Stimulated activated CD4-positive, alpha-beta T cell treated with anti-CD3 and anti-CD28 coated beads, Interleukin-12 subunit alpha, Interleukin-12 subunit beta, amount 100 ng/mL, for 48 hours (primary cell): ENCODE measurements at regions not wholly inside any gene's neighbourhood (a gene's known extent, or its start where the extent isn't known, plus 50 kb on each side); places are given as distances from the start of the nearest gene placed in this dataset.

Experiments
- DNase-seq, 3 donors: peaks; one replicate each; pipeline ENCODE4 v3.0.0-alpha.2; 2020; ENCODE audit warnings: low read depth in 2 of 3, low spot score in 1 of 3

GRCh38 chr9:135336722-135337527, 142.7 kb upstream of the PPP1R26 start:
- no peak for DNase-seq

- DNase-seq, result no peak
These were observed 141.0 kb upstream of the PPP1R26 start for GRCh38 chr9:135338546-135338945.

DNA sequence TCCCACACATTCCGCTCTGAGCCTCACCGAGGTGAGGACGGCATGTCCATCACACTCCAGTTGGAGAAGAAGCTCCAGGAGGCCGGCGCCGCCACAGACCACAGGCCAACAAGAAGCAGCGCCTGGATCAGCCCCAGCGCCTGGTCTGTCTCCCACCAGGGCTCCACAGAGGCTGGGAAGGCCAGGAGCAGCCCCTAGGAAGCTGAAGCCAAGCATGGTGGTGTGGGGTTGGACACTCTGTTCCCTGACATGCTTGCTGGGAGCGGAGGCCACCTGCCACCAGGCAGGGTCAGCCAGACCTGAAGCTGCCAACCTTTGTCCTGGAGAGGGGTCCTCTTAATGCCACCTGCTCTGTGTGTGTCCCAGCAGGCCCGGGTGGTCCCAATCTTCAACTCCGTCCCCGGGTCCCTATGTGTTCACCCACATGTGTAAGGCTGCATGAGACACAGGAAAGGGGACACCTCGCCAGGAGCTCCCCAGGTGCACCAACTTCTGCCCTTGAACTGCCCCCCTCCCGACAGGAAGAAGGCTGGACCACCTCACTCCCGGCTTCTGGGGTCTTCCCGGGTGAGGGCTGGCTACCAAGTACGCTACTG, 140.1 kb upstream of the PPP1R26 start:
- DNase-seq, result no peak

DNA sequence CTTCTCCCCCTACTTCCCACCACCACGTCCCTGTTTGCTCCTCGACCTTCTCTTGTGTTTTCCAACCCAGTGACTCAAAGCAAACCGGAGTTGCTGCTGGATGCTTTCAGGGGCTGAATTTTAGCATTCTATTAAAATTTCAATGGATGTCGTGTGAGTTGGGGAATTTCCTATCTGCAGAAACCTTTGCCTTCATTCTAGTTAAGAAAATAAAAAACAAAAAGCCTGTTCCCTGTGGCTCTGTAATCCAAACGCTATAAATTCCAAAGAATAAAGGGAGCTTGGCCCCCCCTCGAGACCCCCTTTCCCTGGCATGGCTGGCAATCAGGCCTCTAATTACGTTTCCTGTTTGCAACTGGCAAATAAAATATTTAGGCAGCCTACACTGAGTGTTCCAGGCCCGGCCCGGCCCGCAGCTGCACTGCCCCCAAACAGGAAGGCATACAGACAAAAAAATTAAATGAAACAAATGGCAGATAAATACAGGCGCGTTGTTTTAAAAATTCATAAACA, 139.4 kb upstream of the PPP1R26 start:
- no peak for DNase-seq

DNA sequence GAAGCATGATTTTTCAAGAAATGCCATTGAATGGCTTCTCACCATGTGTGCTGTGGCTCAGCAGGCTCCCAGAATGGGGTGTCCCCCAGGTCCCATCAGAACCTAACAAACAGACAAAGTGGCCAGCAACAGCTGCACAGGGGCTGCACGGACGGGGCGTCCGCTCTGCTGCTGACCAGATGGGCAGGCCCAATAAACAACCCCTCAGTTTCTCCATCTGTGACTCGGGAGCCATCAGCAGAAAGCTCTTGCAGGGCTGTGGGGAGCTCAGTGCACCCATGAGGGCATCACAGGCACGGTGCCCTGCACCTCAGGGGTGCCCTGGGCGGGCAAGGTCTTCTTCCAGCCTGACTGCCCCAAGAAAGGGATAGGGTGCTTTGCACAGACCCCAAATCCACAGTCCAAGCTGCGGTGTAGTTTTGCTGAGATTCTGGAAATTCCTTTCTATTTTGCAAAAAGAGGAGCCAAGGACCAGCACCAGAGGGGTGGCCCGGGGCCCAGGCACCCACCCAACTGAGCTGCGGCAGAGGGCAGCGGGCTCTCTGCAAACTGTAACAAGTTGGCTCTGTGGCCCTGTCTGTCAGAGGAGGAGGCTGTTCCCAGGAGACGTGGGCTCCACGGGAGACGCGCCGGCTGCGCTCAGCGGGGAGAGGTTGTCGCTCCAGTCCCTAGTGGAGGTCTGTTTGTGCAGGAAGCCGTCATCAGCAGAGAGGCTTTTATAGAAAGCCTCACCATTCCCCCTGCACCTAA, 138.7 kb upstream of the PPP1R26 start:
- DNase-seq, result no peak

DNA sequence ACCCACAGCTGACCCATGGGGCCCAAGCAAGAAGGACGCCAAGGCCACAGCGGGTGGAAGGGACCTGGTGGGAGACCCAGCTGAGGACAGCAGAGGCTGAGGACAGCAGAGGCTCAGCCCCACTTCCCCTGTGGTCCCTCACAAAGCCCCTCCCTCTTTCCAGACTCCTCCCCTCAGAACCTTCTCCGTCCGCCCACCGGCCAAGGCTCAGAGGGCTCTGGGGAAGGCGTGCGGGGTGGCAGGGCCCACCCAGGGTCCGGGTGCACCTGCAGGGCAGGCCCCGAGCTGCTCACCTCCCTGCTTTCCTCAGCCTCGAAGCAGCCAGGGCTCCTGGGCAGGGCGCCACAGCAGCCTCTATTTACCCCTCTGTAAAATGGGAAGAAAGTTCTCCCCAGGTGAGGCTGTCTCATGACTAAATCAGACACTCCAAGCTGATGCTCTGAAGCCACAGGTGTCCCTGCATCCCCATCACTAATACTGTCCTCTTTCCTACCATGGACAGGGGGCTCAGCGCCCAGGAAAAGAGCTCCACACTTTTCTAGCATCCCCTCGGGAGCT, 137.9 kb upstream of the PPP1R26 start:
- DNase-seq, result no peak

GRCh38 chr9:135342206-135343130, 137.1 kb upstream of the PPP1R26 start:
- DNase-seq, result no peak

DNA sequence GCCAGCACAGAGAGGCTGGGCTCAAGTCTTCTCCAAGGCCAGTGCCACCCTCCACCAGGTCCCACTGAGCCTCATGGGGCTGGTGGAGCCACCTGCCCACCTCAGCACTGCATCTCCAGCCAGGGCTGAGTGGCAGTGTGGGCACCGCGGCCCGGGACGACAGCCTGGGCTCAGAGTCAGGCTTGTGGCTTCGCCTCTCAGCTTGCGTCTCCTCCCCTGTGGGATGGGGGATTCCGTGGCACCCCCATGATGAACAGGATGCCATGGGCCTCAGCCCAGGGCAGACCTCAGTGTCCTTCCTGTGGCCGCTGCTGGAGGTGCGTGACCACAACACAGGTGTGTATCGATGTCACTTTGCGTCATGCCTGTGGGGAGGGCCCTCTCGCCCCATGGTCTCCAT, 136.4 kb upstream of the PPP1R26 start:
- no peak for DNase-seq

- peak; percentile 12 to 47 (median 44) for DNase-seq
These were observed 135.6 kb upstream of the PPP1R26 start for GRCh38 chr9:135343837-135344522.

GRCh38 chr9:135344523-135344901, 135.1 kb upstream of the PPP1R26 start:
- DNase-seq, result no peak

GRCh38 chr9:135344915-135345500, 134.6 kb upstream of the PPP1R26 start:
- DNase-seq, result no peak

DNA sequence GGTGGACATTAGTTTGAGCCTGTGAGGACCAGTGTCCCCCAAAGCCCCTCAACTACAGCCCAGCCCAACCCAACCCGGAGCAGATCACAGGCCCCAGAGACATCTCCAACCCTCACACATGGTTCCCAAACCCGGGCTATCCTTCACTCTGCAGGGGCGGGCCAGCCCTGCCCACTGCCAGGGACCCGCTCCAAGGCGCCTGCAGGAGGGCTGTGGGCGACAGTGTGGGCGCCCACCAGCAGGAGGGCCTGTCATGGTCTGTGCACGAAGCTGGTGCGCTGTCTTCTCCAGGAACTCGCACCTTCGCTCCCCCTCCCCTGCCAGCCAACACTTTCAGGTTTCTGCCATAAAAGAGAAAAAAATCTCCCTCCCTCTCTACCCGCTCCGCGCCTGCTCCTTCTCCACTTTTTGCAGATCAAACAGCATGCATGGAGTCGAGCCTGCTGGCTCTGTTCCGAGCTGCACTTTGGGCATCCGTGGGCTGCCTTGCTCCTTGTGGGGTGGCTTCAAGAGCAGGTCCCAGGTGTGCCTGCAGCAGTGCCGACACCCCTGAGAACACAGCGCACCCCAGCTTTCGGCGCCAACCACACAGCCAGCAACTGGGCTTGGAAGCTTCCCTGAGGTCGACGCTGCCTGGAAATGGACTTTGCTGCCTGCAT, 133.7 kb upstream of the PPP1R26 start:
- DNase-seq, result no peak

DNA sequence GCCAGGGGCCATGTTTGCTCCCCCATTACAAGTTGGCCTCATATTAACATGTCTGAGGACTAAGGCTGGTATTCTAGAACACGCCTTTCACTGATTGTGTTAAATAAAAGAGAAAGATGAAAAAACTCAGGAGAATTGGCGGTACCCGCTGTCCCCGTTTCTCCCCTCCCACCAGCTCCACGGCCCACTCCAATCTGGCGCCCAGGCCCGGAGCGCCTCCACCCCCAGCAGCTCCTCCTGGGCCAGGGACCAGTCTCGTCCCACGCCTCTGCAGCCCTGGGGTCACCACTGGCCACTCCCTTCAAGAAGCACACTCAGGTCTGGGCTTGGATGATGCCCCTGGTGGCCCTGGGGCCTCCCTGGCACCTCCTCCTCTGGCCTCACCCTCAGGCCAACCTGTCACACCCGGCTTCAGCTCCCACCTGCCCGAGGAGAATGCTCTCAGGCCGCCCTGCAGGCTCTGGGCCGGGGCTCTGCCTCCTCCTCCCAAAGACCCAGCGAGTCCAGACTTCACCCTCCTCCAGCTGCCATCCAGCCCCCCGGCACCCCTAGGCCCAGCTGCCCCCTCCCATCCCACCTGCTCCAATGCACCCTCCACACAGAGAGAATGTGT, 133.0 kb upstream of the PPP1R26 start:
- no peak for DNase-seq

- no peak for DNase-seq
These were observed 132.1 kb upstream of the PPP1R26 start for GRCh38 chr9:135347461-135347860.

DNA sequence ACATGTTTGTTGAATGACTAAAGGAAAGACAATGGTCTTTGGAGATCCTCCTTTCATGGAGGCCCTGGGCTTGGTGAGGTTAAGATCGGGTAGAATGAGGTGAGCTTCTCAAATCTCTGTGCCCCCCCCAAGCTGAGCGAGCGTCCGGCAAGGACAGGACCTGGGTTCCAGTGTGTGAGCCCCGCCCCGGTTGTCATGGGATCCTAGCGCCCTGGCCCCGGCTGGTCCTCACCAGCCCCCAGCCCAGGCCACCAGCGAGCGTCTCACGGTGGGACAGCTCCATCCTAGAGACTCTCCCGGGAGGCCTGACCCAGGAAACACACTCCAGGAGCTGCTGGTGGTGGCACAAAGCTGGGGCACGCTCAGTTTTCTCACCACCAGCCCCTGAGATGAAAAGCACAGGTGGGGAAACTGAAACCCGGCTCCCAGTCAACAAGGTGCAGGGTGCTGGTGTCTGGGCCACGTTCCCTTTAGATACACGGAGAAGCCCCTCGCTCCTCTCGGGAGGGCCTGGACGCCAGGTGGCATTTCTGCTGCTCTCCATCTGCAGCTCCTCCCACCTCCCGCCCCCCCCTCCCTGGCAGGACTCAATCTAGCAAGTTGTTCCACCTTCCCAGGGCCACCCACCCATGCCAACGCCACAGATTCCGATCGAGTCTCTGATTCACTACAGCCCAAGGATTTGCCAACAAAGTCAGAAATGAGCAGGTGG, 131.3 kb upstream of the PPP1R26 start:
- DNase-seq, result no peak

DNA sequence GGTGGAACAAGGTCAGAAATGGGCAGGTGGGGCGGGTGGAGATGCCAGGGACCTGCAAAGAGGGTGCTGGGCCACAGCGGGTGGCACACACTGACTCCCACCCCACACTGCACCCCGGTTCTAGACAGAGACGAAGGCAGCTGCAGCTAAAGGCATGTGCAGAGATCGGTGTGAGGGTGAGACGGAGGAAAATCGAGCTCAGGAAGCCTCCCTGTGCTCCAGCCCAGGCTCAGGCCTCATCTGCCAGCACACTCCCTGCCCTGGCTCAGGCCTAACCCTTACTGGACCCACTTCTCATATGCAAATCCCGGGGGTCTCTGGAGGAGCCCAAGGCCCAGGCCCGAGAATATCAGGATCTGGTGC, 130.8 kb upstream of the PPP1R26 start:
- DNase-seq, result no peak

DNA sequence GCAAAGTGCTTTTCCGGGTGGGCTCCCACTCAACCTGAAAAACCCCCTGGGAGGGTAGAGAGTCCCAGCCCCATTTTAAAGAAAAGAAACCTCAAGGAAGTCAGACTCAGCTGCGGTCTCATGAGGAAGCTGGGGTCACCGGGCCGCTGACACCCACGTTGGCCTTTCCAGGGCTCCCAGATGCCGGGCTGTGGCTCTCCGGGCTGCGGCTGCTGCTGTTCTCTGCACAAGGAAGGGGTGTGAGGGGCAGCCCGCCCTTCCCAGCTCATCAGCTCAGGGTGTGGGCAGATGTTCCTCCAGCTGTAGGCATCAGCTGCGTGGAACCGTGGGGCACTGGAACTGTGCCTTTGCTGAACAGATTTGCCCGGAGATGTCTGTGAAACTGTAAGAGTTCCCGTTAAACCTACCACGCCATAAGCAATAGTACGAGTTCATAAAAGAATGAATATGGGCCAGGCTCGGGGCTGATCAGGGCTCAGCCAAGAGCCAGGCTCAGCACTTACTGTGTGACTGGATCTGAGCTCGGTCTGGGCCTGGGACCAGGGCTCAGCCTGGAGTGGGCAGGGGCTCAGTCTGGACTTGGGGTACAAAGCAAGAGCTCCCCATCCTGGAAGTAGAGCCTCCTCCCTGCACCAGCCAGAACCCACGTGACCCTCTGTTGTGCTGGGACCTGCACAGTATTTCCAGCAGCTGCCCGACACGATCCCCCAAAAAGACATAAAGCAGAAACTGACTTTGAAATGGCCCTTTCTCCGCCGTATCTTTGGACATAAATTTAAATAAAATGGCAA, 130.2 kb upstream of the PPP1R26 start:
- no peak for DNase-seq

GRCh38 chr9:135350003-135350315, 129.6 kb upstream of the PPP1R26 start:
- no peak for DNase-seq
